GM12892 (cell line): ENCODE measurements at regions not wholly inside any gene's neighbourhood (a gene's known extent, or its start where the extent isn't known, plus 50 kb on each side); places are given as distances from the start of the nearest gene placed in this dataset.

Experiments used
- DNase-seq: peaks from one replicate; pipeline ENCODE4 v3.0.0; 2011; ENCODE audit not compliant: insufficient read length
- FAIRE-seq: peaks from 2 replicates; lab custom pipeline; 2011; peaks lifted over from hg19 to GRCh38; lab: Jason Lieb, UNC
- POLR2A ChIP-seq: IDR thresholded peaks from 2 replicates; pipeline ENCODE4 v1.6.1; 2011; ENCODE audit warnings: low read depth, low read length, control low read depth
- POLR2AphosphoS5 ChIP-seq: IDR thresholded peaks from 2 replicates; pipeline ENCODE4 v1.6.1; 2011; ENCODE audit warnings: low read depth, low read length, control low read depth
- TAF1 ChIP-seq: IDR thresholded peaks from 2 replicates; pipeline ENCODE4 v1.6.1; 2011; ENCODE audit warnings: low read depth, mild to moderate bottlenecking, control low read depth, low read length, borderline replicate concordance

DNA sequence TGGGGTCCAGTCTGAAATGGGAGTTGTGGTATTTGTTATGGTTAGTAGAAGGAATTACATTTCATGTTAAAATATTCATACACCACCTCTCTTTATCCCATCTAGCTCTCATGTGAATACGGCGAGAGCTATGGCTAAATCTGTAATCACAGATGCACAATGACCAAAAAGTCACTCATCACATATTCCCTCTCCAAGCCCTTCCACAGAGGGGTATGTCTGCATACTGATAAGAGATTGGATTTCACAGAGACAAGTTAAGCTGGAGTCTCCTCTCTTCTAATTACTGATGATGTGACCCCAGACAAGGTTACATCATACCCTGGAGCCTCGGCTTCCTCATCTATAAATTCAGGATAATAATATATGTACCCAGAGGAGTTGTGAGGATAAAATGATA, 237.8 kb upstream of the RHOBTB1 start:
- DNase-seq (no peak), FAIRE-seq (no peak)
- TF ChIP-seq POLR2AphosphoS5, result no peak
- no peak for TF ChIP-seq TAF1
- TF ChIP-seq POLR2A, result no peak

DNA sequence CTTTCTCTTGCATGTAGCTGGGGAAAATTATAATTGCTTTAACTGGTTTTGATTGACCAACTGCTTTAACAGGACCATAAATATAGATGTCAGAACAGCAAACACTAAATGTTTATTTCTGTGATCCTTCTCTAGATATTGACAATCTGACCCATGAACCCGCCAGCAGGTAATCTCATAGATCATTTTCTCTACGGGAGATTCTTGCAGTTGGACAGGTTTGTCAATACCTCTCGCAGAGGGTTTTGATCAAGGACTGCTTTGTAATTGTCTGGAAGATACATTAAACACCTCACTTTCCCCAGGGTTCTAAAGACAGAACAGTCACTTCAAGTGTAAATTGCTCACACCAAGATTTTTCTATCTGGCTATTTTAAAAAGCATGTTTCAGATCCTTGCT, 235.8 kb upstream of the RHOBTB1 start:
- no peak for DNase-seq
- FAIRE-seq, result no peak
- TF ChIP-seq POLR2AphosphoS5 (no peak), TAF1 (no peak), POLR2A (no peak)

- FAIRE-seq (no peak), DNase-seq (no peak)
- TF ChIP-seq POLR2AphosphoS5 (no peak), POLR2A (no peak), TAF1 (no peak)
Measured at GRCh38 chr10:61176424-61176823, 232.4 kb upstream of the RHOBTB1 start.

DNA sequence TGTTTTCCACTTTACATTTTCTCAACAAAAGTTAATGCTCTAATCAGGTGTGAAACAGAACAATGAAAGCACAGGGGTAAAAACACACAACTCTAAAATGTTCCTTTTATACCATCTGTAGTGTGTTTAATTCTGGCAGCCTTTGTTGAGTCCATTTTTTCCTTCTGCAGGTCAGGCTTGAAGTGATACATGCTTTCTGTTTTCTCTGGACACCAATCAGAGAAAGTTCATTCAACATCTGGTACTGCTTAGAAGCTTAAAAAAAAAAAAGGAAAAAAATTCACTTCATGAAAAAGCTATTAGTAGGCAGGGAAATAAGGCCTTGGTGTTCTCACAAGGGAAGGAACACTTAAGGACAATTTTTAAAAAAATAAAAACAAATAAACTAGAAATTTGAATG, 231.3 kb upstream of the RHOBTB1 start:
- TF ChIP-seq TAF1 (no peak), POLR2A (no peak), POLR2AphosphoS5 (no peak)

DNA sequence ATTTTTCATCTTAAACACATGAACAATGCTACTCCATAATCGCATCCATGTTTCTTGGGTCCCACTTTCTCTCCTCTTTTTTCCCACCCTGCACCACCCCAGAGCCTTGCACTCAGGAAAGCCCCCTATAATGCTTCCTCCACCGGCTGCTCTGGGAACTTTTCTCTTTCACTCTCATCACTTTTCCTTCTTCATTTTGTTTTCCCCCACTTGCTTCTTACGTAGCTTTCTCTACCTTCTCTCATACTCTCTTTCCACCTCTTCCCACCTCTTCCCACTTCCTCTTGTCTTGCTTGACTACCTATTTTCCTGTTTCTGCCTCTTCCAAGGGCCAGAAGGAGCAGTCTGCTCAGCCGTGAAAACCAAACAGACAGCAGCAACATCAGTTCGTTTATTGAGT, 229.5 kb upstream of the RHOBTB1 start:
- FAIRE-seq (no peak), DNase-seq (no peak)
- no peak for TF ChIP-seq POLR2A
- TF ChIP-seq TAF1, result no peak
- TF ChIP-seq POLR2AphosphoS5, result no peak

More for the DNA sequence above, 231.3 kb upstream of the RHOBTB1 start:
- no peak for FAIRE-seq
- DNase-seq, result no peak

GRCh38 chr10:61172182-61172926, 228.4 kb upstream of the RHOBTB1 start:
- FAIRE-seq (no peak), DNase-seq (no peak)
- TF ChIP-seq POLR2A (no peak), POLR2AphosphoS5 (no peak), TAF1 (no peak)

- TF ChIP-seq POLR2A (no peak), POLR2AphosphoS5 (no peak)
- FAIRE-seq (no peak), DNase-seq (no peak)
Measured at GRCh38 chr10:61170594-61170993, 226.6 kb upstream of the RHOBTB1 start.

- no peak for FAIRE-seq
- no peak for TF ChIP-seq POLR2A
- TF ChIP-seq TAF1, result no peak
- no peak for TF ChIP-seq POLR2AphosphoS5
- DNase-seq, result no peak
Measured at GRCh38 chr10:61169294-61169693, 225.3 kb upstream of the RHOBTB1 start.

DNA sequence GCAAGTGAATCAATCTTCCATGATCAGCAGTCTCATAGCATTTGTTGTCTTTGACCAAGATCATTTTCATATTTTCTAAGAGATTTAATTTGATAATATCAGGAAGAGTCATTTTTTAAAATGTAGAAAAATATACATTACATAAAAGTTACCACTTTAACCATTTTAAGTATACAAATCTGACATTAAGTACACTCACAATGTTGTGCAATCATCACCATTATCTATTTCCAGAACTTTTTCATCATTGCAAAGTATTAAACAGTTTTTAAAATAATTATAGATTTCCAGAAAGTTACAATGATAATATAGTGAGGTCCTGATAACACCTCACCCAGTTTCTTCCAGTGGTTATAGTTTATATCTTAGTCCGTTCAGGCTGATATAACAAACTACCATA, 222.5 kb upstream of the RHOBTB1 start:
- FAIRE-seq, result no peak
- TF ChIP-seq POLR2AphosphoS5, result no peak
- no peak for TF ChIP-seq POLR2A
- TF ChIP-seq TAF1, result no peak

GRCh38 chr10:61166065-61166464, 222.1 kb upstream of the RHOBTB1 start:
- FAIRE-seq, result no peak
- no peak for TF ChIP-seq TAF1
- TF ChIP-seq POLR2AphosphoS5, result no peak
- TF ChIP-seq POLR2A, result no peak
- no peak for DNase-seq

More for the DNA sequence above, 222.5 kb upstream of the RHOBTB1 start:
- no peak for DNase-seq

DNA sequence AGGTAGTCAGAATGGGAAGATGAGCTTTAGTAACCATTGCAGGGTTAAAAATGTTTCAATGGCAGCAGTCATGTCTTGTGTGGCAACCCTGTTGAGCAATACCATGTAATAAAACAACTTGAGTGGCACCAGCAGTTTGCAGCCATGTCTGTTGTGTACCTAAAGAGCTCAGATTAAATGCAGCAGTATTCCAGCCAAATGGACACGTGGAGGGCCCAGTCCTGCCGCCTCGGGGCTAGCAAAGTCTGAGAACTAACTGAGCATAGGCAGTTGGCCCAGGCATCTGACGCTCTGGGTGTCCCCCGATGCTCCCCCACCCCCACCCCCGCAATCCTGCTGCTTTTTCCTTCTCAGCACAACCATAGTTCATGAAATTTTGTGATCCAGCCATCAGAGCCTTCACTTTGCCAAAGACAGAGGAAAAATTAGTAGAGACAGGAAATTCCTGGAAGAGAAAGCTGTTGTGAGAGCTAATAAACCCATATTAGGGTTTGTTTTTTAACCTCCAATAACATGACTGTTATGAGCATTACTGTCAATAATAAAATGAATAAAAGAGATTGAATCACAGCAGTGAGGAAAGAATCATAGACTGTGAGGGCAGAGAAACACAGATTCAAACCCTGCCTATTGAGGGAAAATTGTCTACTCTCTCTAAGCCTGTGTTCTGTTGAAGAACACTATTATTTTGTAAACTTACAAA, 220.6 kb upstream of the RHOBTB1 start:
- FAIRE-seq (no peak), DNase-seq (no peak)
- no peak for TF ChIP-seq POLR2AphosphoS5
- TF ChIP-seq POLR2A, result no peak
- no peak for TF ChIP-seq TAF1

DNA sequence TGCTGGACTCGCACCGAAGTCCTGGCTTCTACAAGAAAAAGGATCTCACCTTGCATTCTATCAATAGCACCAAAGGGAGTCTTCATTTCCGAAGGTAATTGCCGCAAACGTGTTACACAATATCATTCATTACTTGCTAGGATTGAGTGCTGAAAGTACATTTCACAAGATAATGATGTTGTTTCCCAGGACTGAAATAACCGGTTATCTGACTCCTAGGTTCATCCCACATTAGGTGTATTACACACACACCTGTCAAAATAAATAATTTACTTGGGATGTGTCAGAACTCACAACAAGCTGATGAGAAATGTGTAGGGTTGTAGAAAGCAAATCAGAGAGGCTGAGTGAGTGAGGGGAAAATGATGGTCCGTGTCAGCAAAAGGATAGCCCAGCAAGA, 219.4 kb upstream of the RHOBTB1 start:
- FAIRE-seq (no peak), DNase-seq (no peak)
- no peak for TF ChIP-seq POLR2A
- no peak for TF ChIP-seq POLR2AphosphoS5
- no peak for TF ChIP-seq TAF1

DNA sequence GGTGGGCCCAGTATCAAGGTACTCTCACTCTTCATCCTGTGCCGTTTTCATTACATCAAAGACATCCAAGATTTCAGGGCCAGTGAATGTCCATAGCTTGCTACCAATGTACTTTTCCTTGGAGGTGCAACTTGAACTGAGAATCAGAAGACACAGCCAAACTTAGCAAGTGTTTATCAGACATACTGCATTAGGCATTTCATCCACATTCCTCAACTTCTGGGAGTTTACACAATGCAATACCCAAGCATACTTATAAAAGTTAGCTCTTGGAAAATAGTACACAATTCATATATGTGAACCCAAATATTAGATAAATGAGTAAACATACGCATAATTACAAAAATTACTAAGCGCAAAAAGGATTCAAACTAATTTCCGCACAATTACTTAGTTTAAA, 216.3 kb upstream of the RHOBTB1 start:
- DNase-seq (no peak), FAIRE-seq (no peak)

More for the DNA sequence above, 216.3 kb upstream of the RHOBTB1 start:
- TF ChIP-seq TAF1, result no peak
- TF ChIP-seq POLR2A, result no peak
- no peak for TF ChIP-seq POLR2AphosphoS5
